Testis (tissue), 2 donors: ENCODE measurements at regions not wholly inside any gene's neighbourhood (a gene's known extent, or its start where the extent isn't known, plus 50 kb on each side); places are given as distances from the start of the nearest gene placed in this dataset.

Experiments
- POLR2A ChIP-seq: fragments of 450-650 bp; IDR thresholded peaks from one replicate; pipeline ENCODE4 v1.6.1; 2017; ENCODE audit warnings: antibody characterized with exemption, mild to moderate bottlenecking, moderate library complexity
- TF ChIP-seq, protein P1 (sequence below), 3 experiments: fragments of 450-650 bp in 2 of 3; fragments of 200-600 bp in 1 of 3; sonication (generic) in 1 of 3; IDR thresholded peaks; one replicate each; pipeline ENCODE4 v1.5.1; 2016 to 2019; ENCODE audit warnings: antibody characterized with exemption in 3 of 3, mild to moderate bottlenecking in 2 of 3, moderate library complexity in 1 of 3

DNA sequence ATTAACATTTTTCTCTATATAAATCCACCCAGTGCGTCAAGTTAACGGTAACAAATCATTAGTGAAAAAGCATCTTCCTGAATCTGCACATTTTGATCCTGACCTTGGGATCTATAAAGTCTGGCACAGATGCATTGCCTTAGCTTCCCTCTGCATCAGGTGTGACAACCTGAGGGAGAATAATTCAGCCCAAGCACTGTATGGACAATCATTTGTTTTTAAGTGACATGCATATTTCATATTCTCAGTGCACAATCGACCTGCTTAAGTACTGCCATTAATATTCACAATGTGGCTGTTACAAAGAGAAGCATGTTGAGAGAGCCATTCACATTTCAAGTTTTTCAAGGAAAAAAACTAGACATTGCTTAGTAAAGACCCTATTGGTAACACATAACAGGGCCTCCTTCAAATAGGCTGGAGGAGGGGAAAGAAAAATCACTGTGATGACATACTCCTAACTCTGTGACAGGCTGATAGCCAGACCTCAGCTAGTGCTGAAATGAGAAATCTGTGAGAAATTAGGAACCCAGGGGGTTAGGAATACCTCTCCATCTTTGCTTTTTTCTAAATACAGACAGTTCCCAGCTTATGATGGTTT is 505.3 kb upstream of the CDH5 start:
- TF ChIP-seq, protein P1, sequence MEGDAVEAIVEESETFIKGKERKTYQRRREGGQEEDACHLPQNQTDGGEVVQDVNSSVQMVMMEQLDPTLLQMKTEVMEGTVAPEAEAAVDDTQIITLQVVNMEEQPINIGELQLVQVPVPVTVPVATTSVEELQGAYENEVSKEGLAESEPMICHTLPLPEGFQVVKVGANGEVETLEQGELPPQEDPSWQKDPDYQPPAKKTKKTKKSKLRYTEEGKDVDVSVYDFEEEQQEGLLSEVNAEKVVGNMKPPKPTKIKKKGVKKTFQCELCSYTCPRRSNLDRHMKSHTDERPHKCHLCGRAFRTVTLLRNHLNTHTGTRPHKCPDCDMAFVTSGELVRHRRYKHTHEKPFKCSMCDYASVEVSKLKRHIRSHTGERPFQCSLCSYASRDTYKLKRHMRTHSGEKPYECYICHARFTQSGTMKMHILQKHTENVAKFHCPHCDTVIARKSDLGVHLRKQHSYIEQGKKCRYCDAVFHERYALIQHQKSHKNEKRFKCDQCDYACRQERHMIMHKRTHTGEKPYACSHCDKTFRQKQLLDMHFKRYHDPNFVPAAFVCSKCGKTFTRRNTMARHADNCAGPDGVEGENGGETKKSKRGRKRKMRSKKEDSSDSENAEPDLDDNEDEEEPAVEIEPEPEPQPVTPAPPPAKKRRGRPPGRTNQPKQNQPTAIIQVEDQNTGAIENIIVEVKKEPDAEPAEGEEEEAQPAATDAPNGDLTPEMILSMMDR (IDR thresholded peaks at IDR 0.05), result no peak
- no peak for TF ChIP-seq POLR2A
